ENCODE measurements at regions not wholly inside any gene's neighbourhood (a gene's known extent, or its start where the extent isn't known, plus 50 kb on each side); places are given as distances from the start of the nearest gene placed in this dataset.

GRCh38 chr16:82499302-82499701 is 127.5 kb upstream of the CDH13 start:
- no peak for DNase-seq (ENCODE audit: low read depth in 1 of 2, low spot score in 1 of 2)

- no peak for DNase-seq (ENCODE audit: low read depth in 1 of 2, low spot score in 1 of 2)
These were observed 129.6 kb upstream of the CDH13 start for GRCh38 chr16:82497139-82497538.

GRCh38 chr16:82488460-82488859 is 138.3 kb upstream of the CDH13 start:
- DNase-seq (ENCODE audit: low read depth in 1 of 2, low spot score in 1 of 2) = no peak

- no peak for DNase-seq (ENCODE audit: low read depth in 1 of 2, low spot score in 1 of 2)
These were observed 145.3 kb upstream of the CDH13 start for GRCh38 chr16:82481455-82481854.

- DNase-seq (ENCODE audit: low read depth in 1 of 2, low spot score in 1 of 2) = no peak
These were observed 150.0 kb upstream of the CDH13 start for GRCh38 chr16:82476786-82477185.

GRCh38 chr16:82470620-82471152 is 156.1 kb upstream of the CDH13 start:
- DNase-seq (ENCODE audit: low read depth in 1 of 2, low spot score in 1 of 2) = no peak

GRCh38 chr16:82470016-82470415 is 156.8 kb upstream of the CDH13 start:
- DNase-seq (ENCODE audit: low read depth in 1 of 2, low spot score in 1 of 2) = no peak

- DNase-seq (ENCODE audit: low read depth in 1 of 2, low spot score in 1 of 2) = no peak
These were observed 162.6 kb upstream of the CDH13 start for GRCh38 chr16:82464187-82464586.

GRCh38 chr16:82460766-82461165 is 166.0 kb upstream of the CDH13 start:
- DNase-seq (ENCODE audit: low read depth in 1 of 2, low spot score in 1 of 2) = no peak

GRCh38 chr16:82459580-82460256 is 167.1 kb upstream of the CDH13 start:
- no peak for DNase-seq (ENCODE audit: low read depth in 1 of 2, low spot score in 1 of 2)

- DNase-seq (ENCODE audit: low read depth in 1 of 2, low spot score in 1 of 2) = no peak
These were observed 170.1 kb upstream of the CDH13 start for GRCh38 chr16:82456683-82457082.

- DNase-seq (ENCODE audit: low read depth in 1 of 2, low spot score in 1 of 2) = no peak
These were observed 172.2 kb upstream of the CDH13 start for GRCh38 chr16:82454566-82454965.

- no peak for DNase-seq (ENCODE audit: low read depth in 1 of 2, low spot score in 1 of 2)
These were observed 172.6 kb upstream of the CDH13 start for GRCh38 chr16:82454152-82454551.

GRCh38 chr16:82452004-82452756 is 174.6 kb upstream of the CDH13 start:
- DNase-seq (ENCODE audit: low read depth in 1 of 2, low spot score in 1 of 2) = no peak

GRCh38 chr16:82451449-82451848 is 175.3 kb upstream of the CDH13 start:
- DNase-seq (ENCODE audit: low read depth in 1 of 2, low spot score in 1 of 2) = no peak

GRCh38 chr16:82440336-82440735 is 186.4 kb upstream of the CDH13 start:
- DNase-seq (ENCODE audit: low read depth in 1 of 2, low spot score in 1 of 2) = no peak

GRCh38 chr16:82439678-82440293 is 187.0 kb upstream of the CDH13 start:
- DNase-seq (ENCODE audit: low read depth in 1 of 2, low spot score in 1 of 2) = no peak

GRCh38 chr16:82433042-82433441 is 193.7 kb upstream of the CDH13 start:
- DNase-seq (ENCODE audit: low read depth in 1 of 2, low spot score in 1 of 2) = no peak

GRCh38 chr16:82432261-82432660 is 194.5 kb upstream of the CDH13 start:
- no peak for DNase-seq (ENCODE audit: low read depth in 1 of 2, low spot score in 1 of 2)

- DNase-seq (ENCODE audit: low read depth in 1 of 2, low spot score in 1 of 2) = no peak
These were observed 201.1 kb upstream of the CDH13 start for GRCh38 chr16:82425661-82426060.

- no peak for DNase-seq (ENCODE audit: low read depth in 1 of 2, low spot score in 1 of 2)
These were observed 204.9 kb upstream of the CDH13 start for GRCh38 chr16:82421851-82422250.

GRCh38 chr16:82419332-82419731 is 207.4 kb upstream of the CDH13 start:
- no peak for DNase-seq (ENCODE audit: low read depth in 1 of 2, low spot score in 1 of 2)
